Natural killer cell (primary cell): ENCODE measurements at regions not wholly inside any gene's neighbourhood (a gene's known extent, or its start where the extent isn't known, plus 50 kb on each side); places are given as distances from the start of the nearest gene placed in this dataset.

ENCODE experiments used
- ATAC-seq, 3 donors: fragments of 150-1000 bp in 2 of 3; fragments of 200-7000 bp in 1 of 3; cut with Tn5 transposase; 1 replicate in 1 of 3; 2 replicates in 2 of 3; pipeline ENCODE4 v1.10.0; 2021; ENCODE audit warnings: mild to moderate bottlenecking in 2 of 3, moderate library complexity in 2 of 3
- DNase-seq, 2 donors: peaks; one replicate each; pipeline versions ENCODE4 v3.0.0 to v3.0.0-alpha.2; 2013 to 2021; ENCODE audit warnings: mixed read lengths in 1 of 2
- H3K27ac ChIP-seq: one replicate; pipeline ENCODE4 v1.5.1; 2013; ENCODE audit warnings: mild to moderate bottlenecking, low read length
- H3K27me3 ChIP-seq: one replicate; pipeline ENCODE4 v1.6.1; 2013; ENCODE audit warnings: low read length; ENCODE audit not compliant: control insufficient read depth, insufficient read depth
- H3K36me3 ChIP-seq: one replicate; pipeline ENCODE4 v1.6.1; 2013; ENCODE audit warnings: low read length; ENCODE audit not compliant: control insufficient read depth, insufficient read depth
- H3K4me1 ChIP-seq: one replicate; pipeline ENCODE4 v1.6.1; 2013; ENCODE audit warnings: low read length; ENCODE audit not compliant: control insufficient read depth, insufficient read depth
- H3K4me3 ChIP-seq: one replicate; pipeline ENCODE4 v1.5.1; 2013; ENCODE audit warnings: low read length
- H3K9me3 ChIP-seq: one replicate; pipeline ENCODE4 v1.6.1; 2013; ENCODE audit warnings: low read length; ENCODE audit not compliant: control insufficient read depth, insufficient read depth
- H3K27ac Mint-ChIP-seq, 2 donors: one replicate each; pipeline ENCODE4 v1.8.0; 2022; ENCODE audit warnings: mild to moderate bottlenecking in 2 of 2, mixed read lengths in 2 of 2, moderate library complexity in 1 of 2
- H3K27me3 Mint-ChIP-seq, 2 donors: one replicate each; pipeline ENCODE4 v1.8.0; 2022; ENCODE audit warnings: low read depth in 2 of 2, mixed read lengths in 2 of 2
- H3K36me3 Mint-ChIP-seq: one replicate; pipeline ENCODE4 v1.8.0; 2022; ENCODE audit warnings: mixed read lengths
- H3K4me1 Mint-ChIP-seq, 2 donors: one replicate each; pipeline ENCODE4 v1.8.0; 2022; ENCODE audit warnings: mixed read lengths in 2 of 2
- H3K4me3 Mint-ChIP-seq: one replicate; pipeline ENCODE4 v1.8.0; 2022; ENCODE audit warnings: mild to moderate bottlenecking, moderate library complexity, mixed read lengths
- H3K9me3 Mint-ChIP-seq, 2 donors: one replicate each; pipeline ENCODE4 v1.8.0; 2022; ENCODE audit warnings: mixed read lengths in 2 of 2
- CTCF ChIP-seq: fragments of 200-600 bp; IDR thresholded peaks from one replicate; pipeline ENCODE4 v1.8.0; 2022; ENCODE audit warnings: antibody characterized with exemption
- WGBS: methylation state at CpG from one replicate; pipeline ENCODE4 v1.1.7; 2013; ENCODE audit warnings: missing lambda C conversion rate; ENCODE audit not compliant: insufficient coverage; 5-methylcytosine and 5-hydroxymethylcytosine counted together
- intact Hi-C: fragments of 100-400 bp; cut with micrococcal nuclease; formaldehyde crosslinking; loops from one replicate; pipeline ENCODE4 v1.14.2; 2022

- 69% methylated on average over 3 of the region's 4 CpGs for WGBS
- H3K9me3 ChIP-seq, result no peaks in the 10 kb centered on the region
These were observed 94.1 kb downstream of the PHETA1 start for GRCh38 chr12:111274777-111275176.

GRCh38 chr12:111271674-111272418 is 97.0 kb downstream of the PHETA1 start:
- Histone ChIP-seq H3K27ac (no peak overlapping the region), H3K9me3 (no peaks in the 10 kb centered on the region), H3K4me1 (no peaks in the 10 kb centered on the region), H3K4me3 (no peak overlapping the region), H3K36me3 (no peaks in the 10 kb centered on the region), H3K27me3 (no peaks in the 10 kb centered on the region)
- ATAC-seq (no peak), DNase-seq (peak in 1 of 2 donors; percentile 25)
- H3K4me3 Mint-ChIP-seq, result no peak overlapping the region
- no peaks in the 10 kb centered on the region for H3K36me3 Mint-ChIP-seq
- no peak for TF ChIP-seq CTCF
- H3K27me3 Mint-ChIP-seq, result peaks cover 6 to 12% of the 10 kb centered on the region in 2 donors
- no peaks in the 10 kb centered on the region for H3K4me1 Mint-ChIP-seq
- no peaks in the 10 kb centered on the region for H3K9me3 Mint-ChIP-seq
- no peak overlapping the region for H3K27ac Mint-ChIP-seq
- 39% methylated on average over 3 of the region's 6 CpGs for WGBS
- intact Hi-C loops, result no loop called here

More at GRCh38 chr12:111274777-111275176, 94.1 kb downstream of the PHETA1 start:
- Mint-ChIP-seq H3K4me3 (no peak overlapping the region), H3K27me3 (peaks cover 6 to 25% of the 10 kb centered on the region in 2 donors), H3K9me3 (no peaks in the 10 kb centered on the region), H3K36me3 (no peaks in the 10 kb centered on the region), H3K4me1 (no peaks in the 10 kb centered on the region), H3K27ac (no peak overlapping the region)
- DNase-seq (no peak), ATAC-seq (no peak)
- H3K36me3 ChIP-seq, result no peaks in the 10 kb centered on the region
- no peaks in the 10 kb centered on the region for H3K4me1 ChIP-seq
- H3K4me3 ChIP-seq, result no peak overlapping the region
- H3K27ac ChIP-seq, result no peak overlapping the region
- no peaks in the 10 kb centered on the region for H3K27me3 ChIP-seq
- no peak for TF ChIP-seq CTCF
- intact Hi-C loops, result no loop called here

- no peaks in the 10 kb centered on the region for H3K27me3 ChIP-seq
- no peaks in the 10 kb centered on the region for H3K4me1 ChIP-seq
- no peaks in the 10 kb centered on the region for H3K36me3 ChIP-seq
- 91% methylated on average over 7 of the region's 7 CpGs for WGBS
- Mint-ChIP-seq H3K4me1 (no peaks in the 10 kb centered on the region), H3K27ac (no peak overlapping the region), H3K9me3 (no peaks in the 10 kb centered on the region), H3K36me3 (no peaks in the 10 kb centered on the region), H3K4me3 (no peak overlapping the region), H3K27me3 (peaks cover 6 to 12% of the 10 kb centered on the region in 2 donors)
- no peak overlapping the region for H3K27ac ChIP-seq
- ATAC-seq, result no peak
- H3K9me3 ChIP-seq, result no peaks in the 10 kb centered on the region
- no peak overlapping the region for H3K4me3 ChIP-seq
- DNase-seq, result no peak
- intact Hi-C loops, result no loop called here
- no peak for TF ChIP-seq CTCF
These were observed 98.1 kb downstream of the PHETA1 start for GRCh38 chr12:111270774-111271173.

- intact Hi-C loops, result no loop called here
These were observed 98.7 kb downstream of the PHETA1 start for GRCh38 chr12:111270239-111270638.

More at GRCh38 chr12:111270239-111270638, 98.7 kb downstream of the PHETA1 start:
- Histone ChIP-seq H3K9me3 (no peaks in the 10 kb centered on the region), H3K27ac (no peak overlapping the region), H3K36me3 (no peaks in the 10 kb centered on the region), H3K4me3 (no peak overlapping the region), H3K27me3 (no peaks in the 10 kb centered on the region), H3K4me1 (no peaks in the 10 kb centered on the region)
- Mint-ChIP-seq H3K27me3 (peaks cover 6 to 12% of the 10 kb centered on the region in 2 donors), H3K9me3 (no peaks in the 10 kb centered on the region), H3K4me1 (no peaks in the 10 kb centered on the region), H3K4me3 (no peak overlapping the region), H3K36me3 (no peaks in the 10 kb centered on the region), H3K27ac (no peak overlapping the region)
- 48% methylated on average over 11 of the region's 11 CpGs for WGBS
- no peak for TF ChIP-seq CTCF
- ATAC-seq (no peak), DNase-seq (no peak)
